ENCODE measurements at regions not wholly inside any gene's neighbourhood (a gene's known extent, or its start where the extent isn't known, plus 50 kb on each side); places are given as distances from the start of the nearest gene placed in this dataset.

GRCh38 chr5:164934039-164934438 is 1428.6 kb downstream of the MAT2B start:
- no peak for DNase-seq (ENCODE audit: low read depth in 1 of 2, low spot score in 1 of 2)

GRCh38 chr5:164934561-164934960 is 1429.1 kb downstream of the MAT2B start:
- DNase-seq (ENCODE audit: low read depth in 1 of 2, low spot score in 1 of 2) = no peak

- no peak for DNase-seq (ENCODE audit: low read depth in 1 of 2, low spot score in 1 of 2)
Observed at GRCh38 chr5:164941132-164941531, 1435.7 kb downstream of the MAT2B start.

- no peak for DNase-seq (ENCODE audit: low read depth in 1 of 2, low spot score in 1 of 2)
Observed at GRCh38 chr5:164950927-164951326, 1445.5 kb downstream of the MAT2B start.

GRCh38 chr5:164951570-164951969 is 1446.2 kb downstream of the MAT2B start:
- no peak for DNase-seq (ENCODE audit: low read depth in 1 of 2, low spot score in 1 of 2)

GRCh38 chr5:164958688-164959087 is 1453.3 kb downstream of the MAT2B start:
- no peak for DNase-seq (ENCODE audit: low read depth in 1 of 2, low spot score in 1 of 2)

- no peak for DNase-seq (ENCODE audit: low read depth in 1 of 2, low spot score in 1 of 2)
Observed at GRCh38 chr5:164959761-164960160, 1454.3 kb downstream of the MAT2B start.

GRCh38 chr5:164962329-164962961 is 1457.0 kb downstream of the MAT2B start:
- no peak for DNase-seq (ENCODE audit: low read depth in 1 of 2, low spot score in 1 of 2)

GRCh38 chr5:164966611-164967010 is 1461.2 kb downstream of the MAT2B start:
- DNase-seq (ENCODE audit: low read depth in 1 of 2, low spot score in 1 of 2) = no peak

- no peak for DNase-seq (ENCODE audit: low read depth in 1 of 2, low spot score in 1 of 2)
Observed at GRCh38 chr5:164967354-164967753, 1461.9 kb downstream of the MAT2B start.

- no peak for DNase-seq (ENCODE audit: low read depth in 1 of 2, low spot score in 1 of 2)
Observed at GRCh38 chr5:164972973-164973372, 1467.6 kb downstream of the MAT2B start.

GRCh38 chr5:164975986-164976385 is 1470.6 kb downstream of the MAT2B start:
- DNase-seq (ENCODE audit: low read depth in 1 of 2, low spot score in 1 of 2) = no peak

GRCh38 chr5:164980480-164980879 is 1475.1 kb downstream of the MAT2B start:
- no peak for DNase-seq (ENCODE audit: low read depth in 1 of 2, low spot score in 1 of 2)

GRCh38 chr5:164998142-164998541 is 1492.7 kb downstream of the MAT2B start:
- DNase-seq (ENCODE audit: low read depth in 1 of 2, low spot score in 1 of 2) = no peak

GRCh38 chr5:164998590-164998989 is 1493.2 kb downstream of the MAT2B start:
- DNase-seq (ENCODE audit: low read depth in 1 of 2, low spot score in 1 of 2) = no peak

- DNase-seq (ENCODE audit: low read depth in 1 of 2, low spot score in 1 of 2) = no peak
Observed at GRCh38 chr5:165000479-165001190, 1495.2 kb downstream of the MAT2B start.

GRCh38 chr5:165003283-165003682 is 1497.9 kb downstream of the MAT2B start:
- no peak for DNase-seq (ENCODE audit: low read depth in 1 of 2, low spot score in 1 of 2)

- DNase-seq (ENCODE audit: low read depth in 1 of 2, low spot score in 1 of 2) = no peak
Observed at GRCh38 chr5:165004175-165004574, 1498.8 kb downstream of the MAT2B start.

GRCh38 chr5:165014439-165014838 is 1509.0 kb downstream of the MAT2B start:
- no peak for DNase-seq (ENCODE audit: low read depth in 1 of 2, low spot score in 1 of 2)

- no peak for DNase-seq (ENCODE audit: low read depth in 1 of 2, low spot score in 1 of 2)
Observed at GRCh38 chr5:165015126-165015525, 1509.7 kb downstream of the MAT2B start.

- no peak for DNase-seq (ENCODE audit: low read depth in 1 of 2, low spot score in 1 of 2)
Observed at GRCh38 chr5:165015547-165015946, 1510.1 kb downstream of the MAT2B start.

- no peak for DNase-seq (ENCODE audit: low read depth in 1 of 2, low spot score in 1 of 2)
Observed at GRCh38 chr5:165026971-165027370, 1521.6 kb downstream of the MAT2B start.

GRCh38 chr5:165028356-165028755 is 1522.9 kb downstream of the MAT2B start:
- no peak for DNase-seq (ENCODE audit: low read depth in 1 of 2, low spot score in 1 of 2)
